ENCODE measurements at regions not wholly inside any gene's neighbourhood (a gene's known extent, or its start where the extent isn't known, plus 50 kb on each side); places are given as distances from the start of the nearest gene placed in this dataset.
A peak's percentile ranks its signal among the peaks of the same experiment; 100 is the strongest.

GRCh38 chr2:56102866-56103265 is 80.9 kb upstream of the CCDC85A start:
- no peak for DNase-seq

GRCh38 chr2:56104962-56105361 is 78.8 kb upstream of the CCDC85A start:
- DNase-seq, result no peak

- no peak for DNase-seq
Observed at GRCh38 chr2:56107502-56108220, 76.1 kb upstream of the CCDC85A start.

- no peak for DNase-seq
Observed at GRCh38 chr2:56108806-56109205, 75.0 kb upstream of the CCDC85A start.

GRCh38 chr2:56109994-56110393 is 73.8 kb upstream of the CCDC85A start:
- no peak for DNase-seq

- DNase-seq, result peak; percentile 21
Observed at GRCh38 chr2:56113382-56113975, 70.3 kb upstream of the CCDC85A start.

GRCh38 chr2:56117764-56118163 is 66.0 kb upstream of the CCDC85A start:
- DNase-seq, result no peak

- DNase-seq, result no peak
Observed at GRCh38 chr2:56118474-56118873, 65.3 kb upstream of the CCDC85A start.

GRCh38 chr2:56121995-56122394 is 61.8 kb upstream of the CCDC85A start:
- DNase-seq, result no peak

GRCh38 chr2:56123538-56123937 is 60.3 kb upstream of the CCDC85A start:
- no peak for DNase-seq

GRCh38 chr2:56127010-56127409 is 56.8 kb upstream of the CCDC85A start:
- no peak for DNase-seq

GRCh38 chr2:56127463-56128152 is 56.2 kb upstream of the CCDC85A start:
- DNase-seq, result no peak

- DNase-seq, result no peak
Observed at GRCh38 chr2:56128235-56128634, 55.6 kb upstream of the CCDC85A start.

- DNase-seq, result peak; percentile 34
Observed at GRCh38 chr2:56130463-56131070, 53.2 kb upstream of the CCDC85A start.

- peak; percentile 69 for DNase-seq
Observed at GRCh38 chr2:56132138-56132537, 51.7 kb upstream of the CCDC85A start.

GRCh38 chr2:56133441-56133840 is 50.3 kb upstream of the CCDC85A start:
- DNase-seq, result no peak

GRCh38 chr2:56133931-56134629 is 49.7 kb upstream of the CCDC85A start:
- no peak for DNase-seq

Small RNA genes lying in the stretch of these regions (small RNA-seq; reads per million reads assigned to genes)
- gene MIR216A (ENCODE audit: low replicate concordance), result 0.06 reads per million
- 0.11 reads per million for gene MIR216B (ENCODE audit: low replicate concordance)
- gene MIR217 (ENCODE audit: low replicate concordance), result 0.10 reads per million

All from tongue (tissue), 2 donors.